Coronary artery (tissue), 2 donors: ENCODE measurements at regions not wholly inside any gene's neighbourhood (a gene's known extent, or its start where the extent isn't known, plus 50 kb on each side); places are given as distances from the start of the nearest gene placed in this dataset.
"Not testable (repeated sequence)": the region's sequence is repeated elsewhere in the genome, so short reads cannot be mapped to it uniquely, and the experiment has no call there.

Experiments used
- DNase-seq: peaks from one replicate; pipeline ENCODE4 v3.0.0-alpha.2; 2017; ENCODE audit warnings: low spot score
- H3K27ac ChIP-seq, 2 donors: fragments of 200-600 bp; sonication (generic); one replicate each; pipeline ENCODE4 v1.5.1; 2016 to 2019
- H3K4me3 ChIP-seq: fragments of 200-600 bp; sonication (generic); 2 replicates; pipeline ENCODE4 v1.5.1; 2016; ENCODE audit warnings: mild to moderate bottlenecking, moderate library complexity
- CTCF ChIP-seq: fragments of 200-600 bp; sonication (generic); IDR thresholded peaks from one replicate; pipeline ENCODE4 v1.5.1; 2019; ENCODE audit warnings: antibody characterized with exemption

GRCh38 chr17:83171661-83172060 lies 92.3 kb downstream of the METRNL start:
- H3K27ac ChIP-seq, result no peak overlapping the region
- no peak for TF ChIP-seq CTCF
- DNase-seq, result peak; percentile 53
- no peak overlapping the region for H3K4me3 ChIP-seq

GRCh38 chr17:83172099-83172498 lies 92.7 kb downstream of the METRNL start:
- H3K27ac ChIP-seq, DNase-seq, H3K4me3 ChIP-seq: not testable (repeated sequence)

- not testable (repeated sequence) for H3K4me3 ChIP-seq, H3K27ac ChIP-seq, DNase-seq
Measured at GRCh38 chr17:83172646-83173045, 93.2 kb downstream of the METRNL start.

GRCh38 chr17:83173180-83173913 lies 93.9 kb downstream of the METRNL start:
- not testable (repeated sequence) for H3K27ac ChIP-seq, H3K4me3 ChIP-seq, DNase-seq

- DNase-seq, result peak; percentile 66
- Histone ChIP-seq H3K27ac (no peak overlapping the region), H3K4me3 (no peak overlapping the region)
- TF ChIP-seq CTCF, result no peak
Measured at GRCh38 chr17:83173914-83174361, 94.5 kb downstream of the METRNL start.

GRCh38 chr17:83174362-83175118 lies 95.1 kb downstream of the METRNL start:
- Histone ChIP-seq H3K4me3 (no peak overlapping the region), H3K27ac (no peak overlapping the region)
- peak; percentile 68 for DNase-seq
- TF ChIP-seq CTCF, result no peak

- Histone ChIP-seq H3K4me3 (no peak overlapping the region), H3K27ac (no peak overlapping the region)
- no peak for TF ChIP-seq CTCF
- no peak for DNase-seq
Measured at GRCh38 chr17:83175119-83175821, 95.9 kb downstream of the METRNL start.

- TF ChIP-seq CTCF, result no peak
- no peak overlapping the region for H3K4me3 ChIP-seq
- H3K27ac ChIP-seq, result no peak overlapping the region
- no peak for DNase-seq
Measured at GRCh38 chr17:83175822-83176622, 96.6 kb downstream of the METRNL start.
